ENCODE measurements at regions not wholly inside any gene's neighbourhood (a gene's known extent, or its start where the extent isn't known, plus 50 kb on each side); places are given as distances from the start of the nearest gene placed in this dataset.

GRCh38 chr6:15061180-15061641 is 184.7 kb upstream of the JARID2 start:
- Histone ChIP-seq H3K27me3 (ENCODE audit: control insufficient read depth, insufficient read depth, low read length) (no peaks in the 10 kb centered on the region), H3K36me3 (ENCODE audit: control insufficient read depth, low read depth, low read length) (no peaks in the 10 kb centered on the region), H3K9me3 (ENCODE audit: control insufficient read depth, low read depth, low read length) (no peaks in the 10 kb centered on the region), H3K9ac (ENCODE audit: low read length) (no peak overlapping the region), H3K27ac (ENCODE audit: low read length) (no peak overlapping the region), H3K4me3 (ENCODE audit: low read length) (no peak overlapping the region), H3K4me1 (ENCODE audit: control insufficient read depth, low read depth, low read length) (no peaks in the 10 kb centered on the region)

GRCh38 chr6:15061908-15062515 is 183.9 kb upstream of the JARID2 start:
- no peak overlapping the region for H3K27ac ChIP-seq (ENCODE audit: low read length)
- H3K9ac ChIP-seq (ENCODE audit: low read length), result no peak overlapping the region
- no peaks in the 10 kb centered on the region for H3K36me3 ChIP-seq (ENCODE audit: control insufficient read depth, low read depth, low read length)
- no peaks in the 10 kb centered on the region for H3K4me1 ChIP-seq (ENCODE audit: control insufficient read depth, low read depth, low read length)
- H3K27me3 ChIP-seq (ENCODE audit: control insufficient read depth, insufficient read depth, low read length), result no peaks in the 10 kb centered on the region
- H3K4me3 ChIP-seq (ENCODE audit: low read length), result no peak overlapping the region
- no peaks in the 10 kb centered on the region for H3K9me3 ChIP-seq (ENCODE audit: control insufficient read depth, low read depth, low read length)

GRCh38 chr6:15062516-15063252 is 183.2 kb upstream of the JARID2 start:
- Histone ChIP-seq H3K27ac (ENCODE audit: low read length) (no peak overlapping the region), H3K9ac (ENCODE audit: low read length) (no peak overlapping the region), H3K36me3 (ENCODE audit: control insufficient read depth, low read depth, low read length) (no peaks in the 10 kb centered on the region)

GRCh38 chr6:15063253-15063853 is 182.5 kb upstream of the JARID2 start:
- no peaks in the 10 kb centered on the region for H3K27me3 ChIP-seq (ENCODE audit: control insufficient read depth, insufficient read depth, low read length)
- H3K27ac ChIP-seq (ENCODE audit: low read length), result no peak overlapping the region
- no peaks in the 10 kb centered on the region for H3K36me3 ChIP-seq (ENCODE audit: control insufficient read depth, low read depth, low read length)
- H3K9me3 ChIP-seq (ENCODE audit: control insufficient read depth, low read depth, low read length), result no peaks in the 10 kb centered on the region
- H3K9ac ChIP-seq (ENCODE audit: low read length), result no peak overlapping the region
- no peaks in the 10 kb centered on the region for H3K4me1 ChIP-seq (ENCODE audit: control insufficient read depth, low read depth, low read length)
- H3K4me3 ChIP-seq (ENCODE audit: low read length), result no peak overlapping the region

More at GRCh38 chr6:15062516-15063252, 183.2 kb upstream of the JARID2 start:
- H3K9me3 ChIP-seq (ENCODE audit: control insufficient read depth, low read depth, low read length), result no peaks in the 10 kb centered on the region
- no peaks in the 10 kb centered on the region for H3K4me1 ChIP-seq (ENCODE audit: control insufficient read depth, low read depth, low read length)
- H3K27me3 ChIP-seq (ENCODE audit: control insufficient read depth, insufficient read depth, low read length), result no peaks in the 10 kb centered on the region
- no peak overlapping the region for H3K4me3 ChIP-seq (ENCODE audit: low read length)

GRCh38 chr6:15065261-15065989 is 180.4 kb upstream of the JARID2 start:
- Histone ChIP-seq H3K9ac (ENCODE audit: low read length) (no peak overlapping the region), H3K9me3 (ENCODE audit: control insufficient read depth, low read depth, low read length) (no peaks in the 10 kb centered on the region), H3K4me3 (ENCODE audit: low read length) (no peak overlapping the region), H3K4me1 (ENCODE audit: control insufficient read depth, low read depth, low read length) (no peaks in the 10 kb centered on the region), H3K36me3 (ENCODE audit: control insufficient read depth, low read depth, low read length) (no peaks in the 10 kb centered on the region), H3K27me3 (ENCODE audit: control insufficient read depth, insufficient read depth, low read length) (no peaks in the 10 kb centered on the region), H3K27ac (ENCODE audit: low read length) (no peak overlapping the region)

GRCh38 chr6:15066089-15066758 is 179.6 kb upstream of the JARID2 start:
- no peaks in the 10 kb centered on the region for H3K36me3 ChIP-seq (ENCODE audit: control insufficient read depth, low read depth, low read length)
- no peak overlapping the region for H3K27ac ChIP-seq (ENCODE audit: low read length)
- H3K9ac ChIP-seq (ENCODE audit: low read length), result no peak overlapping the region
- no peaks in the 10 kb centered on the region for H3K4me1 ChIP-seq (ENCODE audit: control insufficient read depth, low read depth, low read length)
- H3K4me3 ChIP-seq (ENCODE audit: low read length), result no peak overlapping the region
- H3K27me3 ChIP-seq (ENCODE audit: control insufficient read depth, insufficient read depth, low read length), result no peaks in the 10 kb centered on the region
- H3K9me3 ChIP-seq (ENCODE audit: control insufficient read depth, low read depth, low read length), result no peaks in the 10 kb centered on the region

GRCh38 chr6:15073344-15073789 is 172.5 kb upstream of the JARID2 start:
- H3K27ac ChIP-seq (ENCODE audit: low read length), result no peak overlapping the region
- no peaks in the 10 kb centered on the region for H3K27me3 ChIP-seq (ENCODE audit: control insufficient read depth, insufficient read depth, low read length)
- H3K4me1 ChIP-seq (ENCODE audit: control insufficient read depth, low read depth, low read length), result peaks cover 7% of the 10 kb centered on the region
- H3K36me3 ChIP-seq (ENCODE audit: control insufficient read depth, low read depth, low read length), result no peaks in the 10 kb centered on the region
- H3K9me3 ChIP-seq (ENCODE audit: control insufficient read depth, low read depth, low read length), result no peaks in the 10 kb centered on the region
- no peak overlapping the region for H3K9ac ChIP-seq (ENCODE audit: low read length)
- no peak overlapping the region for H3K4me3 ChIP-seq (ENCODE audit: low read length)

- Histone ChIP-seq H3K27ac (ENCODE audit: low read length) (no peak overlapping the region), H3K9me3 (ENCODE audit: control insufficient read depth, low read depth, low read length) (no peaks in the 10 kb centered on the region), H3K36me3 (ENCODE audit: control insufficient read depth, low read depth, low read length) (no peaks in the 10 kb centered on the region), H3K4me3 (ENCODE audit: low read length) (no peak overlapping the region), H3K9ac (ENCODE audit: low read length) (no peak overlapping the region), H3K27me3 (ENCODE audit: control insufficient read depth, insufficient read depth, low read length) (no peaks in the 10 kb centered on the region), H3K4me1 (ENCODE audit: control insufficient read depth, low read depth, low read length) (peaks cover 7% of the 10 kb centered on the region)
Observed at GRCh38 chr6:15073883-15074465, 171.9 kb upstream of the JARID2 start.

- Histone ChIP-seq H3K27ac (ENCODE audit: low read length) (no peak overlapping the region), H3K4me3 (ENCODE audit: low read length) (no peak overlapping the region), H3K9ac (ENCODE audit: low read length) (no peak overlapping the region), H3K27me3 (ENCODE audit: control insufficient read depth, insufficient read depth, low read length) (no peaks in the 10 kb centered on the region), H3K36me3 (ENCODE audit: control insufficient read depth, low read depth, low read length) (no peaks in the 10 kb centered on the region), H3K9me3 (ENCODE audit: control insufficient read depth, low read depth, low read length) (no peaks in the 10 kb centered on the region), H3K4me1 (ENCODE audit: control insufficient read depth, low read depth, low read length) (peaks cover 11% of the 10 kb centered on the region)
Observed at GRCh38 chr6:15074806-15075205, 171.1 kb upstream of the JARID2 start.

GRCh38 chr6:15076565-15076964 is 169.3 kb upstream of the JARID2 start:
- Histone ChIP-seq H3K9me3 (ENCODE audit: control insufficient read depth, low read depth, low read length) (no peaks in the 10 kb centered on the region), H3K4me1 (ENCODE audit: control insufficient read depth, low read depth, low read length) (peaks cover 11% of the 10 kb centered on the region), H3K9ac (ENCODE audit: low read length) (no peak overlapping the region), H3K27ac (ENCODE audit: low read length) (no peak overlapping the region), H3K36me3 (ENCODE audit: control insufficient read depth, low read depth, low read length) (no peaks in the 10 kb centered on the region), H3K4me3 (ENCODE audit: low read length) (no peak overlapping the region), H3K27me3 (ENCODE audit: control insufficient read depth, insufficient read depth, low read length) (no peaks in the 10 kb centered on the region)

- Histone ChIP-seq H3K27me3 (ENCODE audit: control insufficient read depth, insufficient read depth, low read length) (no peaks in the 10 kb centered on the region), H3K4me3 (ENCODE audit: low read length) (no peak overlapping the region), H3K9ac (ENCODE audit: low read length) (no peak overlapping the region), H3K4me1 (ENCODE audit: control insufficient read depth, low read depth, low read length) (peaks cover 11% of the 10 kb centered on the region), H3K9me3 (ENCODE audit: control insufficient read depth, low read depth, low read length) (no peaks in the 10 kb centered on the region), H3K27ac (ENCODE audit: low read length) (no peak overlapping the region), H3K36me3 (ENCODE audit: control insufficient read depth, low read depth, low read length) (no peaks in the 10 kb centered on the region)
Observed at GRCh38 chr6:15077006-15077405, 168.9 kb upstream of the JARID2 start.

All from iPS-18a (cell line).